OCI-LY3 (cell line): ENCODE measurements at regions not wholly inside any gene's neighbourhood (a gene's known extent, or its start where the extent isn't known, plus 50 kb on each side); places are given as distances from the start of the nearest gene placed in this dataset.

Experiments
- EZH2phosphoT487 ChIP-seq: fragments of 200-600 bp; shearing (Covaris generic); IDR thresholded peaks from 2 replicates; pipeline ENCODE4 v1.6.1; 2018; ENCODE audit warnings: antibody characterized with exemption, mixed run types, low read depth
- TF ChIP-seq, protein P1 (sequence below): fragments of 200-600, 300-600 bp; sonication (generic); IDR thresholded peaks from 2 replicates; pipeline ENCODE4 v1.5.1; 2014; ENCODE audit warnings: antibody characterized with exemption, low read length, low read depth

DNA sequence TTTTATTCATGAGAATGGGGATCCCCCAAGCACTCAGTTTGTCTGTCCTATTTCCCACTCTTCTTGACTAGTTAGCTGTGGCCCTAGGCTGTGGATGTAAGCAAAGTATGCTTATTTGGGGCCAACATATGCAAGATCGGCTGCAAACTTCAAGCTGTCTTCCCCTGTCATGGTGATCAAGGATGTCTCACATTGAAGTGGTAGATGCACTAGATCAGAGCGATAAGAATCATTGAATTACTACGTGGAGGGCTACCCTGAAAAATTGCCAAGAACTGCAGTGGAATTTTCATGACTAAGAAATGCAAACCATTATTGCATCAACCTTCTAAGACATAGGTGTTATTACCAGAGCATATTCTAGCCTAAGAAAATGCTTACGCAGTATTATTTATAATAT, 527.4 kb downstream of the RNF144A start:
- TF ChIP-seq, protein P1, sequence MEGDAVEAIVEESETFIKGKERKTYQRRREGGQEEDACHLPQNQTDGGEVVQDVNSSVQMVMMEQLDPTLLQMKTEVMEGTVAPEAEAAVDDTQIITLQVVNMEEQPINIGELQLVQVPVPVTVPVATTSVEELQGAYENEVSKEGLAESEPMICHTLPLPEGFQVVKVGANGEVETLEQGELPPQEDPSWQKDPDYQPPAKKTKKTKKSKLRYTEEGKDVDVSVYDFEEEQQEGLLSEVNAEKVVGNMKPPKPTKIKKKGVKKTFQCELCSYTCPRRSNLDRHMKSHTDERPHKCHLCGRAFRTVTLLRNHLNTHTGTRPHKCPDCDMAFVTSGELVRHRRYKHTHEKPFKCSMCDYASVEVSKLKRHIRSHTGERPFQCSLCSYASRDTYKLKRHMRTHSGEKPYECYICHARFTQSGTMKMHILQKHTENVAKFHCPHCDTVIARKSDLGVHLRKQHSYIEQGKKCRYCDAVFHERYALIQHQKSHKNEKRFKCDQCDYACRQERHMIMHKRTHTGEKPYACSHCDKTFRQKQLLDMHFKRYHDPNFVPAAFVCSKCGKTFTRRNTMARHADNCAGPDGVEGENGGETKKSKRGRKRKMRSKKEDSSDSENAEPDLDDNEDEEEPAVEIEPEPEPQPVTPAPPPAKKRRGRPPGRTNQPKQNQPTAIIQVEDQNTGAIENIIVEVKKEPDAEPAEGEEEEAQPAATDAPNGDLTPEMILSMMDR = no peak
- no peak for TF ChIP-seq EZH2phosphoT487
